Neural progenitor cell (in vitro differentiated cells): ENCODE measurements at regions not wholly inside any gene's neighbourhood (a gene's known extent, or its start where the extent isn't known, plus 50 kb on each side); places are given as distances from the start of the nearest gene placed in this dataset.

Source experiments
- DNase-seq: peaks from one replicate; pipeline ENCODE4 v3.0.0-alpha.2; 2016; ENCODE audit warnings: low spot score
- H2AFZ ChIP-seq: fragments of 200-600 bp; sonication (generic); replicated peaks from 2 replicates; pipeline ENCODE4 v1.6.1; 2016; ENCODE audit warnings: antibody characterized with exemption
- H3F3A ChIP-seq: fragments of 200-600 bp; sonication (generic); 2 replicates; pipeline ENCODE4 v1.6.1; 2016; ENCODE audit warnings: antibody characterized with exemption, low read depth
- H3K27ac ChIP-seq: fragments of 200-600 bp; sonication (generic); 2 replicates; pipeline ENCODE4 v1.5.1; 2016; ENCODE audit warnings: mild to moderate bottlenecking
- H3K27me3 ChIP-seq: fragments of 200-600 bp; sonication (generic); 2 replicates; pipeline ENCODE4 v1.6.1; 2016; ENCODE audit warnings: mild to moderate bottlenecking, moderate library complexity
- H3K36me3 ChIP-seq: fragments of 200-600 bp; sonication (generic); 2 replicates; pipeline ENCODE4 v1.5.1; 2016
- H3K4me1 ChIP-seq: fragments of 200-600 bp; sonication (generic); 2 replicates; pipeline ENCODE4 v1.6.1; 2016; ENCODE audit warnings: mixed run types
- H3K4me2 ChIP-seq: fragments of 200-600 bp; sonication (generic); 2 replicates; pipeline ENCODE4 v1.6.1; 2016
- H3K4me3 ChIP-seq: fragments of 200-600 bp; sonication (generic); 2 replicates; pipeline ENCODE4 v1.5.1; 2016
- H3K79me2 ChIP-seq: fragments of 200-600 bp; sonication (generic); 2 replicates; pipeline ENCODE4 v1.6.1; 2016; ENCODE audit warnings: low read depth
- H3K9ac ChIP-seq: fragments of 200-600 bp; sonication (generic); 2 replicates; pipeline ENCODE4 v1.6.1; 2016
- H3K9me3 ChIP-seq: fragments of 200-600 bp; sonication (generic); 2 replicates; pipeline ENCODE4 v1.5.1; 2016; ENCODE audit warnings: low read depth
- H4K20me1 ChIP-seq: fragments of 200-600 bp; sonication (generic); 2 replicates; pipeline ENCODE4 v1.6.1; 2016; ENCODE audit warnings: low read depth
- H3K27ac Mint-ChIP-seq: 3 replicates; pipeline ENCODE4 v1.8.0; 2021; ENCODE audit warnings: mixed read lengths
- H3K27me3 Mint-ChIP-seq: 2 replicates; pipeline ENCODE4 v1.8.0; 2022; ENCODE audit warnings: low read depth, mild to moderate bottlenecking, inconsistent platforms, moderate library complexity, mixed read lengths; ENCODE audit not compliant: insufficient read depth
- H3K36me3 Mint-ChIP-seq: 3 replicates; pipeline ENCODE4 v1.8.0; 2021; ENCODE audit warnings: mixed read lengths
- H3K4me1 Mint-ChIP-seq: 3 replicates; pipeline ENCODE4 v1.8.0; 2021; ENCODE audit warnings: mixed read lengths
- H3K4me3 Mint-ChIP-seq: 3 replicates; pipeline ENCODE4 v1.8.0; 2021; ENCODE audit warnings: mild to moderate bottlenecking, moderate library complexity, mixed read lengths
- H3K9me3 Mint-ChIP-seq: 3 replicates; pipeline ENCODE4 v1.8.0; 2020; ENCODE audit warnings: mixed read lengths
- CTCF ChIP-seq: fragments of 200-600 bp; sonication (generic); IDR thresholded peaks from 2 replicates; pipeline ENCODE4 v1.5.1; 2017; ENCODE audit warnings: antibody characterized with exemption, mild to moderate bottlenecking
- EZH2 ChIP-seq: fragments of 200-600 bp; sonication (generic); IDR thresholded peaks from 2 replicates; pipeline ENCODE4 v1.6.1; 2017; ENCODE audit warnings: antibody characterized with exemption, mild to moderate bottlenecking, moderate library complexity
- EZH2phosphoT487 ChIP-seq: fragments of 200-600 bp; sonication (generic); IDR thresholded peaks from 2 replicates; pipeline ENCODE4 v1.6.1; 2017; ENCODE audit warnings: antibody characterized with exemption

GRCh38 chr4:137623013-137623412 is 90.7 kb upstream of the PCDH18 start:
- Histone ChIP-seq H3K36me3 (no peaks in the 10 kb centered on the region), H3K27ac (peak overlapping the region; percentile 94), H3K4me2 (peak overlapping the region; percentile 56), H3K27me3 (no peaks in the 10 kb centered on the region), H3K79me2 (no peaks in the 10 kb centered on the region), H2AFZ (peak overlapping the region; percentile 51), H3K9me3 (no peaks in the 10 kb centered on the region), H3K4me1 (peaks cover 55% of the 10 kb centered on the region), H3F3A (peaks cover 19% of the 10 kb centered on the region), H3K4me3 (peak overlapping the region; percentile 23), H4K20me1 (no peaks in the 10 kb centered on the region), H3K9ac (no peak overlapping the region)
- Mint-ChIP-seq H3K4me1 (peaks cover 11% of the 10 kb centered on the region), H3K36me3 (peaks cover under 1% of the 10 kb centered on the region), H3K27me3 (peaks cover 4% of the 10 kb centered on the region), H3K9me3 (no peaks in the 10 kb centered on the region), H3K27ac (peak overlapping the region; percentile 98), H3K4me3 (no peak overlapping the region)
- TF ChIP-seq EZH2 (no peak), CTCF (no peak), EZH2phosphoT487 (no peak)
- peak; percentile 73 for DNase-seq

- Histone ChIP-seq H3F3A (peaks cover 19% of the 10 kb centered on the region), H3K4me3 (no peak overlapping the region), H3K27me3 (no peaks in the 10 kb centered on the region), H3K27ac (peak overlapping the region; percentile 5), H3K36me3 (no peaks in the 10 kb centered on the region), H3K79me2 (no peaks in the 10 kb centered on the region), H3K4me2 (peak overlapping the region; percentile 34), H4K20me1 (no peaks in the 10 kb centered on the region), H3K9ac (no peak overlapping the region), H3K4me1 (peaks cover 39% of the 10 kb centered on the region), H2AFZ (peak overlapping the region; percentile 48), H3K9me3 (no peaks in the 10 kb centered on the region)
- no peaks in the 10 kb centered on the region for H3K36me3 Mint-ChIP-seq
- peaks cover 11% of the 10 kb centered on the region for H3K4me1 Mint-ChIP-seq
- H3K9me3 Mint-ChIP-seq, result no peaks in the 10 kb centered on the region
- no peak overlapping the region for H3K4me3 Mint-ChIP-seq
- no peaks in the 10 kb centered on the region for H3K27me3 Mint-ChIP-seq
- TF ChIP-seq EZH2 (no peak), CTCF (no peak), EZH2phosphoT487 (peak; percentile 51)
- peak; percentile 71 for DNase-seq
- H3K27ac Mint-ChIP-seq, result no peak overlapping the region
Observed at GRCh38 chr4:137621056-137621455, 88.8 kb upstream of the PCDH18 start.

GRCh38 chr4:137614491-137614890 is 82.2 kb upstream of the PCDH18 start:
- H3K27ac Mint-ChIP-seq, result no peak overlapping the region
- Histone ChIP-seq H3K4me2 (no peak overlapping the region), H3F3A (no peaks in the 10 kb centered on the region), H2AFZ (no peak overlapping the region), H3K27me3 (no peaks in the 10 kb centered on the region), H3K27ac (no peak overlapping the region), H3K9me3 (no peaks in the 10 kb centered on the region), H3K9ac (no peak overlapping the region), H4K20me1 (no peaks in the 10 kb centered on the region), H3K4me1 (peaks cover 3% of the 10 kb centered on the region), H3K79me2 (no peaks in the 10 kb centered on the region), H3K4me3 (no peak overlapping the region), H3K36me3 (no peaks in the 10 kb centered on the region)
- H3K27me3 Mint-ChIP-seq, result peaks cover 6% of the 10 kb centered on the region
- H3K4me1 Mint-ChIP-seq, result peaks cover 7% of the 10 kb centered on the region
- H3K4me3 Mint-ChIP-seq, result no peak overlapping the region
- H3K9me3 Mint-ChIP-seq, result peaks cover 3% of the 10 kb centered on the region
- no peaks in the 10 kb centered on the region for H3K36me3 Mint-ChIP-seq
- no peak for TF ChIP-seq EZH2
- no peak for TF ChIP-seq CTCF
- TF ChIP-seq EZH2phosphoT487, result no peak
- DNase-seq, result no peak
